Stimulated activated CD8-positive, alpha-beta memory T cell treated with anti-CD3 and anti-CD28 coated beads, Interleukin-4, amount 100 ng/mL, for 1 hour (primary cell): ENCODE measurements at regions not wholly inside any gene's neighbourhood (a gene's known extent, or its start where the extent isn't known, plus 50 kb on each side); places are given as distances from the start of the nearest gene placed in this dataset.
A peak's percentile ranks its signal among the peaks of the same experiment; 100 is the strongest.

Source experiments
- DNase-seq, 2 donors: peaks; one replicate each; pipeline ENCODE4 v3.0.0-alpha.2; 2020; ENCODE audit warnings: low read depth in 2 of 2, low spot score in 1 of 2

DNA sequence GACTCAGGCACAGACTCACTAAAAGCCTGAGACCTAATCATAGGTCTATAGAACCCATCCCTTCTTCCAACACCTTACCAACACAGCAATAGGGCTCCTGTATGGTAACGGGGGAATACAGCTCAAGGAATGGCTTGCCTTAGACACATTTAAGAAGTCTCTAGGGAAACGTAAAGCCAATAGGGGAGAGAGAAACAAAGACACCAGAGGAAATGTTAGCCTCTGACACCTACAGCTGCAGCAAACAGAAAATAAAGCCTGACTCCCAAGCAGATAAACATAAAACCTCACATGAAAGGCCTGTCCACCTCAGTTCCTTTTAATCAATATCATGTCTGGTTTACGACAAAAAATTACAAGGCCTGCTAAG, 51.1 kb upstream of the NCOA1 start:
- no peak for DNase-seq

DNA sequence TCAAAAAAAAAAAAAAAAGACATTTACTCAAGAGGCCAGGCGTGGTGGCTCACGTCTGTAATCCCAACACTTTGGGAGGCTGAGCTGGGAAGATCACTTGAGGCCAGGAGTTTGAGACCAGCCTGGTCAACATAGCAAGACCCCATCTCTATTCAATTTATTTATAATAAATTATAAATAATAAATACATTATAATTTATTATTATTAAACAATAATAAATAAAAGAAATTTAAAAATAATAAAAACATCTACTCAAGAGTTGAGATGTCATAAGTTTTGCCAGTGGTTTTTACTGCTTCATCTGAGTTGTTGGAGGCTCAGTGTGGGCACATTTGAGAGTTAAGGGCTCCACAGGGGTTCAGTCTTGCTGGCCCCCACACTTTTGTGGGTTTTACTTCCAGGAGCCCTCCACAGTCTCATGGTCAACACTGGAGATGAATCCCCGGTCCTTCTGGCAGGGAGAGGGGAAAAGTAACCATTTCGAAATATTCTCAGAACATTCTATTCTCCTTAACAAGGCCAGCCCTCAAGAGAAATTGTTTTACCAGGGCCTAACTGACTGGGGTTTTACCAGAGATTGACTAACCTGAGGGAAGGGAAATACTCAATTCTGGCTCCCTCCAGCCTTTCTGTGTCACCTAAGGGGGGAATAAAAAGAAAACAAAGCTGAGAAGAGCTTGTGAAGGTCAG, 51.6 kb upstream of the NCOA1 start:
- DNase-seq, result no peak

DNA sequence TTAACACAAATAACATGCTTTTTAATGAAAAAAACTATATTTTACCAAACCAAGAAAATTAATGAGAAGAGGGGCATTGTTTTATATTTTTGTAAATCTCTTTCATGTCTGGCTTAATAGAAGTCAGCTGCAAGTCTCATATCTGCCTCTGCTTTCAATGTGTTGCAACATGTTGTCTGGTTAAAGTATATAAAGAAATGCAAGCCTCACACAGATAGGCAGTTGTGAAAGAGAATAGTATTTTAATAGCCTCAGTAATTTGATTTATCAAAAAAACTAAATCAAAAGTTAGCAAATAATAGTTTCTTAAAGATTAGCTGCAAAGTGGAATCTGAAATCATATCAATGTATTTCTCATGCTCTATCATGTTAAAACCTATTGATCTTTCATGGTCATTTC, 52.9 kb upstream of the NCOA1 start:
- no peak for DNase-seq

DNA sequence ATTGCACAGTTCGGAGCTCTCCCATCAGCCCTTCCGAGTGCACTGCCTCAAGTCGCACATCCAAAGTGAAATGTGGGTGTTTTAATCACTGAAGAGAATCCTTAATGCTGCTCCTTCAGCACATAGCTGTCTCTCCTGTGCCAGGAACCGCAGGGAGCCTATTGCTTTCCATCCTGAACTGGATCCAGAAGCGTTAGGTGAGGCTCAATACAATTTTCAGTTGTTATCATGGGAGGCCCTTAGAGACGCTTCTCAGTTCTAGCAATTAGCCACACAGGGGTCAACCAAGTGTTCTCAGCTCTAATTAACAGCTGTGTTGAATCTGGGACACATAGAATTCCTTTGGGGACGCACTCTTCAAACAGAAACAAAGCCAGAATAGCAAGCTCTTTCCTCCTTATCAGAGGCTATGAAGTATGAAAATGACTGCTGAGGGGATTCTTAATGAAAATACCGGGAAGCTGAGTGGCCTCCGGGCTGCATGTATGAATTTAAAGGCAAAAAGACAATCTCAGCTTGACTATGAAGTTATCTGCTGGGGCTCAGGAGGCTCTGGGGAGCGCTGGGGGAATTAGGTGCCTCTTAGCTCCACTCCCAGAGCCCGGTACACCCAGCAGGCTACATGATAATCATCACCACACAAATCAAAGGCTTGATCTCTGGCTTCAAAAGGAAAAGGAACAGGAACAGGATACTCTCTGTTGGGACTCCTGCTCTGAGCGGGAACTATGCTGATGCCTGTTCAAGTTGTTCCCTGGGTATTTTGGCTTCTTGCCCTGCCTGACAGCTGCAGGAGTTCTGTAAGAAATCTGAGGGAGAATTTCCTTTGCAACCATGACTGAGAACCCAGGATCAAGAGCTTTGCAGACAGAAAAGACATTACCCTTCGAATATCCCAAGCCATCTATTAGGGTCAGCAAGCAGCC, 55.4 kb upstream of the NCOA1 start:
- no peak for DNase-seq

DNA sequence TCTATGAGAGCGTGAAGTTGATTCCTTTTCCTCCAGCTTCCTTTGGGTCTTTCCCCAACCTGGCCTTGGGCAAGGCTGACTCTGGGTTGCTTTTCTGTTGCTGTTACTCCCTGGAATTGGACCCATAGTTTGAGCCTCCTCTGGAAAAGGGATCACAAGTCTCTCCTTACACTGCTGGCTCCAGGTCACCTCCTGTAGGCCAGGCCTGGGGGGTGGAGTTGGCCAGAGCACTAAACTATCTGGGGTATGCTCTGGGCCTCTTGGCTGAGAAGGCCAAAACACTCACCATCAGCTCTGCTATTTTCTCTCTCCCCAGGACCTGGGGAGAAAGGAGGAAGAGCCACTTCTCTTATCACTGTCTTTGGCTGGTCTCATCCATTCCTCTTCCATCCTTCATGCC, 56.5 kb upstream of the NCOA1 start:
- no peak for DNase-seq

DNA sequence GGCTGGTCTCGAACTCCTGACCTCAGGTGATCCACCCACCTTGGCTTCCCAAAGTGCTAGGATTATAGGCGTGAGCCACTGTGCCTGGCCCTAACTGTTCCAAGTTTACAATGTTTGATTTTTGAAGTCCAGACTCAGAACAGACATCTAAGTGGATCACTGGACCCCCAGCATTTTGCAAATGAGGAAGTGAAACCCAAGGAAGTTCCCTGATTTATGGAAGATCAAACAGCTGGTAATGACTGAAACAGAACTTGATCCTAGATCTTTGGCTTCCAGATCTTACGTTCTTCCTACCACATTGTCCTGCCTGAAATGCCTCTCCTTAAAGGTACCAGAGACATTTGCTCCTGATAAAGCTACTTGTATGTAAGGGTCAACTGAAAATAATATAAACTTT, 58.3 kb upstream of the NCOA1 start:
- DNase-seq, result no peak

DNA sequence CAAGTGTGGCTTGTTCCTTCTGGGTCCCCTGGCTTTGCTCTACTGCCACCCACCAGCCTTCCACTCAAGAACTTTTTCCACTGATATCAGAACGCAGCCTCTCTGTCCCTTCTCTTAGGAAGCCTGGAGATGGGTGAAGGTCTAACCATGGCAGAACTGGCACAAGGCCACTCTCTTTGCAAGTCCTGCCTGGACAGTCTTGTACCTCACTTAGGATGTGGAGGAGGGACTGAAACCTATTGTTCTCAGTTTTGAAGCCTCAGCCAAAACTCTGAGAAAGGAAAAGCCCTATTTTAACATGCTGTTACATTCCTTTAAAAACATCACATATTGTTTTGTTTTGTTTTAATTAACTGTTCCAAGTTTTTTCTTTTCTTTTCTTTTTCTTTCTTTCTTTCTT, 58.9 kb upstream of the NCOA1 start:
- no peak for DNase-seq

DNA sequence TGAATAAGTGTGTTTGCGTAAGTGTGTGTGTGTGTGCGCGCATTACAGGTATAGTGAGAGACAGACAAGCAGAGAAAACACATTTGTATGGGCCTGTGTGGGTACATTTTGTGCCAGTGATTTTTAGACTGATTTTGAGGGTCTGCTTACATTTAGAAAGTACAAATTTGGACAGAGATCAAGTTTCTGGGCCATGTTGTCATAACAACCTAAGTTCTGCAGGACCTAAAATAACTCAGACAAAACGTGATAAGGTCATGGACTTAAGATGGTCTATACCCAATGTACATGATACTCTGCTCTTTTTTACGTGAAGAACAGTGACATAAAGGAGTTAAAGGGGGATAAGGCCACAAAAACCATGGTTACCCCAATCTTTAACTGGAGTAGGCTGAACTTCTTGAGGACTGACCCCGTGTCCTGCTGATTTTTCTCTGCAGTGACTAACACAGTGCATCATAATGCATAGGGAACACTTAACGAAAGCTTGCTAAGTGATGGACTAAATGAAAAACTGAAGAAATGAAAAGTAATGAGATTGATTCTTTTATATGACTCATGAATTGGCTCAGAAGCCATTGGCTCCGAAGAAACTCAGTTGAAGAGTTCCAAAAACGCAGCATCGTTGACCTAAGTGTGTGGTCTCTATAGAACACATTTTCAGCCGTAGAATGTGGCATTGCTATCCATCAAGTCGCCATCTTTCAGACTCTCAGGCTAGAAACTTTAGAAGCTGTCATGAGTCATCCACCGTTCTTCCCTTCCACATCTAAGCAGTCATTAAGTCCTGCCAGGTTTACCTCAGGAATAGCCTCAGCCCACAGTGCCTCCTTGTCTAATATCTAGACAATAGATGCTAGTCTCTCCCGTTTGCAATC, 61.6 kb upstream of the NCOA1 start:
- no peak for DNase-seq

DNA sequence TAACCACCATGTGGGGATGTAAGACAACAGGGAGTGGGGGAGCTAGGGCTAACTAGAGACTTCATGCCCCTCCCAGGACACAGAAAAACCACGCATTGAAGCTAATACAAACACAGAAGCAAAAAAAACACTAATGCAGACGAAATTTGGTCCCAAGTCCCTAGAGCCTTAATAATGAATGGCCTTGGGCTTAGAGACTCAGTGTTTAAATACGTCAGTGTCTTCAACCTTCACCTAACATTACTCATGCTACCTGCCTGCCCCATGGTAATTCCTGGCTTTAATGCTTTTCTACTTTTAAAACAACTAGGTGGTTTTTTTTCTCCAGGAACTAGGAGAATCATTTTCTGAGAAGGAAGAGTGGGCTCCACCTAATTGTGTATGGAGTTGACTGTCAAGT, 64.1 kb upstream of the ITSN2 start:
- DNase-seq, result no peak

DNA sequence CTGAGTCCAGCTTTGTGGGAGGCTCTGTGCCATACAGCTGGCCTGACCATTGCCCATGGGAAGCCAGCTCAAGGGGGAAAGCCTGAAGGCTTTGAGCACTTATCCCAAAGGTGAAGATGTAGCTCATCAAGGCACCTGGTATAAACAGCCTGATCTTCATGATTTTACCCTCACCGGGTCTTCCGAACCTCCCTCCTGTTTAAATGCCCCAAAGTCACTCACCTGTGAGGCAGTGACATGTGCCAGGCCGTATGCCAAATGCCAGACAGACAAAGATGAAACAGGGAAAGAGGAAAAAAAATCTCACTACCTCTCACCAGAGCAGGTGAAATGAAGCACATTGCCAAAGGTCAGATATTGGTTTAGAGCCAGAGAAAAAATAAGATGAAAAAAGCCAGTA, 62.8 kb upstream of the ITSN2 start:
- no peak for DNase-seq

DNA sequence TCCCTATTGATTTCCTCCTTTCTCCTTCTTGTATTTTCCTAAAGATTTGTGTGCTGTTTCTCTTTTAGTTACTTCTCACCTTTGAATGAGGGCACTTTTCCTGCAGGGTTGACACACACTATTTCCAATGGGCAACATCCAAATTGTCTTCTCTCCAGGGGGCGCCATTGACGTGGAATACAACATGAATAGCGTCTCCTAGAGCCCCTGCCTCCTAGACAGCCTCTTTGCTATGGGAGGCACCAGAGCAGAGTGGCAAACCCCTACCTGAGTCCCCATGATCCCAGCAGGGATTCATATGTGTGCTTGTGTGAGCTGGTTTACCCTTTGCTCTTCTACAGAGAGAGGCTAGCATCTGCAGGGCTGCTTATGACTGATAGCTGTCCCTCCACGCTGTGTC, 61.3 kb upstream of the ITSN2 start:
- DNase-seq, result peak; percentile 14 to 15

DNA sequence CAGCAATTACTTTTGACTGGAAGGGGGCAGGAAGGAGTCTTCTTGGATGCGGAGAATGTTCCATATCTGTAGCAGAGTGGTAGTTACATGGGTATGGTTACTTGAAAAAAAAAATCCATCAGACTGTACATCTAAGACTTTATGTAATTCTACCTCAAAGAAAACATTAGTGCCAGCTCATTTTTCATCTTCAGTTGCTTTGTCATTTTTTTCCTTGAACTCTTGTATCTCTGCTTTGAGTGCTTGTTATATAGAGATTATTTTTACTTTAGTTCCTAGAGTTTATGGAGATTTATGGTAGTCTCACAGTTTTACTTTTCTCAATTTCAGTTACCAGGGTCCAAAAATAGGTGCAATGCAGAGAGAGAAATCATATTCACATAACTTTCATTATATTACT, 60.0 kb upstream of the ITSN2 start:
- no peak for DNase-seq

DNA sequence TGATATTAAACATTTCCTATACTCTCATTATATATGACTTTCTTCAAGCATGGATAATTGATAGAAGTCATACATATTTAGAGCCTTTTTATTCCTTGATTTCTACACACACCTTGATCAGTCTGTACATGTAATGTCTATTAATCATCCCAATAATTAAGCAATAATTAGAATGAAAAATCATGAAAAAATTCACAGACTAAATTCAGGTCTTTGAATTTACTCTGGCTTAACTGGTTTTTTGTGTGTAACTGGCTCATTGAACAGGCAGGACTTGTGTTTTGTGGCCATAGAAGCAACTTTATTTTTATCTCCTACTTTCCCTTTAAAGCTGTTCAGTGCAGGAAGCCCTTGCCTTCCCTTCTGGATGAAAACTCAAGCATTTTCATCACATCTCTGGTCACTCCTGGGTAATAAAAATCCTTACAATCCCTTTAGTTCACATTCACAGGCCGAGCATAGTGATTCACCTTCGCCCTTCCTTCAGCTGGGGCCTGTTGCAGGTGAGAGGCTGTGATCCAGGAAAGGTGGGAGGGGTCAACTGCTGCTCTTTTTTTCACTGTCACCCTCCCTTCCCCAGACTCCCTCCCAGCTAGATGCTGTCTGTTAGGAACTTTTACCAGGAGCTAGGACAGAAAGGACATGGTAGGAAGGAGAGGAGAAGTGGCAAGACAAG, 58.0 kb upstream of the ITSN2 start:
- DNase-seq, result no peak

DNA sequence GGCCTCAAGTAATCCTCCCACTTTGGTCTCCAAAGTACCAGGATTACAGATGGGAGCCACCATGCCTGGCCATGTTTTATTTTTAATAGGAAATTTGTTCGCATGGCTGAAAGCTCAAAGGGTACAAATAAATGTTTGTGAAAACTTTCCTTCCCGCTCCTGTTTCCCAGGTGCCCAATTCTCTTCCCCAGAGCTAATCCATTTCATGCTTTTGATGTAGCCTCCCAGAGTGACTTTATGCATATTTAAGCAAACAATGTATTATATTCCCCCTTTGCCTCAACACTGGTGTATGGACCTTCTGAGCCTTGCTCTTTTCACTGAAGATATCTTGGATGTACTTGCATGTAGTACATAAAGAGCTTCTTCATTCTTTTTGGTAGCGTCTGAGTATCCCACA, 52.5 kb upstream of the ITSN2 start:
- DNase-seq, result no peak

DNA sequence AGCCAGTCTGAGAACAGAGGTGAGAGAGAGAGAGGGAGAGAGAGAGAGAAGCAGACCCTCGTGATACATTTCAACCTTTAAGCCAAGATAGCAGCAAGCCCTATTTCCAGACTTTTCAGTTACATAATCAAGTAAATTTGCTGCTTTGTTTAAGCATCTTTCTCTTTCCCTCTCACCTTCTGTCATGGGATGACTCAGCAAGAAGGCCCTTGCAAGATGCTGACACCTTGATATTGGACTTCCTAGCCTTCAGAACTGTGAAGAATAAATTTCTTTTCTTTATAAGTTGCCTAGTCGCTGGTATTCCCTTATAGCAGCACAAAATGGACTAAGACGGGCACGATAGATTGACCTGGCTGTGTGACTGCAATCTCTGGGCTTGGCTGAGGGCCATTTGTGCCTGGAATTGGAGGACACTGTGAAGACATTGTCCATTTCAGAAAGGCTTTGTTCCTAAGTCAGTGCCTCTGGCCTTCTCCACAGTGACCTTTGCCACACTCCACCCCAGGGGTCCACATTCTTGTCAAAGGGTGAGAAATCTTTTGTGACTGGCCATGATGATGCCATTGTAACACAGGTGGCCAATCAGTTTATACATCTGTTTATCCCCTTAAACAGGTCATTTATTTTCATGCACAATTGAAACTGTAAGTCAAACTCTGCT, 51.3 kb upstream of the ITSN2 start:
- DNase-seq, result no peak

DNA sequence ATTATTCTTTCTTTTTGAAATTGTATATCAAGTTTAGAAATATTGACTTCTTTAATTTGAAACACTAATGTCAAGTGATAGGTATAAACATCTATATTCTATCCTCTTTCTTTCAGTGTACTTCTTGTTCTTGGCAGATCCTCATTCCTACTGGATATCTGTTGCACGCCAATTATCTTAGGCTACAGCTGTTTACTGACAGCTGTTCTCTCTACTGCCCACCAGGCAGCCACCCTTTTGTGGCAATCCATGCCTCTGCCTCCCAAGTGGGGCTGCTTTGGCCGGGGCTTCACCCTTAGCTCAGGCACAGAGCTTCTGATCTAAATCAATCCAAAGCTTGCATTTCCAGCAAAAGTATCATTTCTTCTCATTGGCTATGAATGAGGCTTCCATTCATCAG, 50.6 kb upstream of the ITSN2 start:
- no peak for DNase-seq

DNA sequence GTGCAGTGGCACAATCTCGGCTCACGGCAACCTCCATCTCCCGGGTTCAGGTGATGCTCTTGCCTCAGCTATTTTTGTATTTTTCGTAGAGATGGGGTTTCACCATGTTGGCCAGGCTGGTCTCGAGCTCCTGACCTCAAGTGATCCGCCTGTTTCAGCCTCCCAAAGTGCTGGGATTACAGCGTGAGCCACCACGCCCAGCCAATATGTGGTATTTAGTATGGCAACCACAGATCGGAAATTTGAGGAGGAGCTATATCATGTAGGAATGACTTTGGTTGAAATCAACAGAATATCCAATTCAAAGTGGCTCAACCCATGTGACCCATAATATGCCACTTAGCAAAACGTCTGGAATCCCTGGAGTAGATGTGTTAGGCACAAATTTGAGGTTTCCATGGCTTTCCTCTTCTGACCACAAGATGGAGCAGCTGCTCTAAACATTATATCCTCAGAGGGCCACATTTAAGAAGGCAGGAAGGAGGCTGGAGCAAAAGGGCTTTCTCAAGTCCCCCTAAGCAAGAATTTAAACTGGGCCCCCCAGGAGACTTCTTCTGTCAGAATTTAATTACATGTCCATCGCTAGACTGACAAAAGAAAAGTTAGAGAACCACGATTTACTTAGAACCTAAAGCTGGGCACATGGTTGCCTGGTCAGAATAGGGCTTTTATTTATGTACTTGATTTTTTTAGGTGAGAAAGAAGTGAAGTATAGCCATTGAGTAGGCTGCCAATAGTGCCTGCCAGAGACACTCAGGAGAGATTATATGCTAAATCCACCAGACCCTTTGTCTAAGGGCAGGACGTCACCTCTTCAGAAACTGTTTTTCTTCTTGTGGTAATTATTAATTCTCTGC, 49.6 kb upstream of the ITSN2 start:
- DNase-seq, result peak in 1 of 2 donors; percentile 7
